Esophagus squamous epithelium (tissue), 4 donors: ENCODE measurements at regions not wholly inside any gene's neighbourhood (a gene's known extent, or its start where the extent isn't known, plus 50 kb on each side); places are given as distances from the start of the nearest gene placed in this dataset.
"Not testable (repeated sequence)": the region's sequence is repeated elsewhere in the genome, so short reads cannot be mapped to it uniquely, and the experiment has no call there.

Experiments
- POLR2A ChIP-seq, 4 donors: fragments of 450-650 bp; IDR thresholded peaks; one replicate each; pipeline ENCODE4 v1.6.1; 2017; ENCODE audit warnings: antibody characterized with exemption in 4 of 4, mild to moderate bottlenecking in 4 of 4, moderate library complexity in 3 of 4
- TF ChIP-seq, protein P1 (sequence below), 6 experiments: fragments of 450-650 bp in 4 of 6; fragments of 200-600 bp in 2 of 6; sonication (generic) in 2 of 6; IDR thresholded peaks; one replicate each; pipeline ENCODE4 v1.5.1; 2016 to 2019; ENCODE audit warnings: antibody characterized with exemption in 6 of 6, mild to moderate bottlenecking in 4 of 6, moderate library complexity in 4 of 6

DNA sequence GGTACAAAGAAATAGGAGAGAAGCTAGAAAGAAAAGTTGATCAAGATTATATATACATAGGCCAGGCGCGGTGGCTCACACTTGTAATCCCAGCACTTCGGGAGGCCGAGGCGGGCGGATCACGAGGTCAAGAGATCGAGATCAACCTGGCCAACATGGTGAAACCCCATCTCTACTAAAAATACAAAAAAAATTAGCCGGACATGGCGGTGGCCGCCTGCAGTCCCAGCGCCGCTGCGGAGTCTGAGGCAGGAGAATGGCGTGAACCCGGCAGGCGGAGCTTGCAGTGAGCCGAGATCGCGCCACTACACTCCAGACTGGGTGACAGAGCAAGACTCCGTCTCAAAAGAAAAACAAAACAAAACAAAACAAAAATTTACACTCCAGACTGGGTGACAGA is 798.3 kb upstream of the CDH9 start:
- TF ChIP-seq, protein P1, sequence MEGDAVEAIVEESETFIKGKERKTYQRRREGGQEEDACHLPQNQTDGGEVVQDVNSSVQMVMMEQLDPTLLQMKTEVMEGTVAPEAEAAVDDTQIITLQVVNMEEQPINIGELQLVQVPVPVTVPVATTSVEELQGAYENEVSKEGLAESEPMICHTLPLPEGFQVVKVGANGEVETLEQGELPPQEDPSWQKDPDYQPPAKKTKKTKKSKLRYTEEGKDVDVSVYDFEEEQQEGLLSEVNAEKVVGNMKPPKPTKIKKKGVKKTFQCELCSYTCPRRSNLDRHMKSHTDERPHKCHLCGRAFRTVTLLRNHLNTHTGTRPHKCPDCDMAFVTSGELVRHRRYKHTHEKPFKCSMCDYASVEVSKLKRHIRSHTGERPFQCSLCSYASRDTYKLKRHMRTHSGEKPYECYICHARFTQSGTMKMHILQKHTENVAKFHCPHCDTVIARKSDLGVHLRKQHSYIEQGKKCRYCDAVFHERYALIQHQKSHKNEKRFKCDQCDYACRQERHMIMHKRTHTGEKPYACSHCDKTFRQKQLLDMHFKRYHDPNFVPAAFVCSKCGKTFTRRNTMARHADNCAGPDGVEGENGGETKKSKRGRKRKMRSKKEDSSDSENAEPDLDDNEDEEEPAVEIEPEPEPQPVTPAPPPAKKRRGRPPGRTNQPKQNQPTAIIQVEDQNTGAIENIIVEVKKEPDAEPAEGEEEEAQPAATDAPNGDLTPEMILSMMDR (IDR thresholded peaks at IDR 0.05), result not testable (repeated sequence)
- not testable (repeated sequence) for TF ChIP-seq POLR2A (IDR thresholded peaks at IDR 0.05)
